GM23338 (cell line): ENCODE measurements at regions not wholly inside any gene's neighbourhood (a gene's known extent, or its start where the extent isn't known, plus 50 kb on each side); places are given as distances from the start of the nearest gene placed in this dataset.

Experiments
- ATAC-seq: fragments of 200-7000 bp; cut with Tn5 transposase; 3 replicates; pipeline ENCODE4 v1.9.1; 2020
- DNase-seq: peaks from one replicate; pipeline ENCODE4 v3.0.0-alpha.2; 2015; ENCODE audit warnings: low spot score
- H2AFZ ChIP-seq: fragments of 200-600 bp; sonication (generic); 2 replicates; pipeline ENCODE4 v1.8.0; 2016; ENCODE audit warnings: antibody characterized with exemption, mild to moderate bottlenecking, moderate library complexity
- H3F3A ChIP-seq: fragments of 200-600 bp; sonication (generic); replicated peaks from 2 replicates; pipeline ENCODE4 v1.8.0; 2017; ENCODE audit warnings: antibody characterized with exemption, mixed run types, low read depth
- H3K27ac ChIP-seq: fragments of 200-600 bp; sonication (generic); 2 replicates; pipeline ENCODE4 v1.6.1; 2016; ENCODE audit warnings: low read depth
- H3K27me3 ChIP-seq: fragments of 200-600 bp; sonication (generic); 2 replicates; pipeline ENCODE4 v1.8.0; 2016; ENCODE audit warnings: mild to moderate bottlenecking, mixed run types, moderate library complexity; ENCODE audit not compliant: insufficient read depth
- H3K36me3 ChIP-seq: fragments of 200-600 bp; sonication (generic); 2 replicates; pipeline ENCODE4 v1.8.0; 2016; ENCODE audit warnings: mild to moderate bottlenecking; ENCODE audit not compliant: insufficient read depth
- H3K4me1 ChIP-seq: fragments of 200-600 bp; sonication (generic); 2 replicates; pipeline ENCODE4 v1.8.0; 2016; ENCODE audit warnings: mild to moderate bottlenecking, moderate library complexity; ENCODE audit not compliant: insufficient read depth
- H3K4me2 ChIP-seq: fragments of 200-600 bp; sonication (generic); 2 replicates; pipeline ENCODE4 v1.7.1; 2017; ENCODE audit warnings: mixed run types
- H3K4me3 ChIP-seq: fragments of 200-600 bp; sonication (generic); 2 replicates; pipeline ENCODE4 v1.6.1; 2016; ENCODE audit warnings: mixed run types
- H3K79me2 ChIP-seq: fragments of 200-600 bp; sonication (generic); replicated peaks from 2 replicates; pipeline ENCODE4 v1.8.0; 2017; ENCODE audit warnings: mild to moderate bottlenecking; ENCODE audit not compliant: insufficient read depth
- H3K9me2 ChIP-seq: fragments of 200-600 bp; sonication (generic); 2 replicates; pipeline ENCODE4 v1.8.0; 2017; ENCODE audit not compliant: insufficient read depth
- H4K20me1 ChIP-seq: fragments of 200-600 bp; sonication (generic); replicated peaks from 2 replicates; pipeline ENCODE4 v1.8.0; 2017; ENCODE audit warnings: mild to moderate bottlenecking; ENCODE audit not compliant: insufficient read depth
- H3K27ac Mint-ChIP-seq: 2 replicates; pipeline ENCODE4 v1.8.0; 2020; ENCODE audit warnings: inconsistent platforms, mild to moderate bottlenecking, moderate library complexity, mixed read lengths
- H3K27me3 Mint-ChIP-seq: 3 replicates; pipeline ENCODE4 v1.8.0; 2022; ENCODE audit warnings: low read depth, mild to moderate bottlenecking, moderate library complexity, mixed read lengths, inconsistent platforms; ENCODE audit not compliant: insufficient read depth, poor library complexity
- H3K36me3 Mint-ChIP-seq: 3 replicates; pipeline ENCODE4 v1.8.0; 2021; ENCODE audit warnings: low read depth, mild to moderate bottlenecking, inconsistent platforms, moderate library complexity, mixed read lengths
- H3K4me1 Mint-ChIP-seq: 3 replicates; pipeline ENCODE4 v1.8.0; 2020; ENCODE audit warnings: mild to moderate bottlenecking, inconsistent platforms, mixed read lengths
- H3K4me3 Mint-ChIP-seq: 3 replicates; pipeline ENCODE4 v1.8.0; 2021; ENCODE audit warnings: moderate library complexity, mild to moderate bottlenecking, inconsistent platforms, mixed read lengths
- H3K9me3 Mint-ChIP-seq: 3 replicates; pipeline ENCODE4 v1.8.0; 2020; ENCODE audit warnings: moderate library complexity, mild to moderate bottlenecking, inconsistent platforms, mixed read lengths
- CREB1 ChIP-seq: fragments of 250-450 bp; sonication (Bioruptor Pico); IDR thresholded peaks from 2 replicates; pipeline ENCODE4 v1.5.0; 2020; ENCODE audit warnings: low read depth, mild to moderate bottlenecking, moderate library complexity
- POLR2AphosphoS5 ChIP-seq: IDR thresholded peaks from 2 replicates; pipeline ENCODE4 v1.6.1; 2016; ENCODE audit warnings: antibody characterized with exemption, low read depth
- REST ChIP-seq: IDR thresholded peaks from one replicate; pipeline ENCODE4 v1.6.1; 2018; ENCODE audit warnings: antibody characterized with exemption; ENCODE audit not compliant: unreplicated experiment
- ZNF114 ChIP-seq: fragments of 250-450 bp; sonication (Bioruptor Pico); IDR thresholded peaks from 2 replicates; pipeline ENCODE4 v1.5.0; 2020; ENCODE audit warnings: mild to moderate bottlenecking, moderate library complexity
- ZNF462 ChIP-seq: fragments of 250-450 bp; sonication (Bioruptor Pico); IDR thresholded peaks from 2 replicates; pipeline ENCODE4 v1.5.0; 2020; ENCODE audit warnings: mild to moderate bottlenecking, moderate library complexity
- TF ChIP-seq, protein P1 (sequence below): IDR thresholded peaks from 2 replicates; pipeline ENCODE4 v1.6.1; 2016; ENCODE audit warnings: antibody characterized with exemption
- TF ChIP-seq, protein P2 (sequence below), 2 experiments: fragments of 200-600 bp in 1 of 2; sonication (generic) in 1 of 2; conservative IDR thresholded peaks; 2 replicates each; pipeline versions ENCODE4 v1.5.1 to v1.6.1; 2016 to 2017; ENCODE audit warnings: antibody characterized with exemption in 2 of 2, low read depth in 2 of 2, mild to moderate bottlenecking in 2 of 2, moderate library complexity in 1 of 2

GRCh38 chr4:92235731-92236130, 68.0 kb upstream of the GRID2 start (continued):
- TF ChIP-seq ZNF462 (CRISPR knock-in tag) = no peak
- TF ChIP-seq, protein P1, sequence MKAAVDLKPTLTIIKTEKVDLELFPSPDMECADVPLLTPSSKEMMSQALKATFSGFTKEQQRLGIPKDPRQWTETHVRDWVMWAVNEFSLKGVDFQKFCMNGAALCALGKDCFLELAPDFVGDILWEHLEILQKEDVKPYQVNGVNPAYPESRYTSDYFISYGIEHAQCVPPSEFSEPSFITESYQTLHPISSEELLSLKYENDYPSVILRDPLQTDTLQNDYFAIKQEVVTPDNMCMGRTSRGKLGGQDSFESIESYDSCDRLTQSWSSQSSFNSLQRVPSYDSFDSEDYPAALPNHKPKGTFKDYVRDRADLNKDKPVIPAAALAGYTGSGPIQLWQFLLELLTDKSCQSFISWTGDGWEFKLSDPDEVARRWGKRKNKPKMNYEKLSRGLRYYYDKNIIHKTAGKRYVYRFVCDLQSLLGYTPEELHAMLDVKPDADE = no peak
- TF ChIP-seq REST = no peak

GRCh38 chr4:92236877-92237276, 66.9 kb upstream of the GRID2 start:
- Mint-ChIP-seq H3K36me3 (peaks cover 9% of the 10 kb centered on the region), H3K27ac (no peak overlapping the region), H3K4me3 (no peak overlapping the region), H3K4me1 (peaks cover 7% of the 10 kb centered on the region), H3K9me3 (peaks cover 7% of the 10 kb centered on the region), H3K27me3 (peaks cover 3% of the 10 kb centered on the region)
- no peaks in the 10 kb centered on the region for H3K4me1 ChIP-seq
- H4K20me1 ChIP-seq = no peaks in the 10 kb centered on the region
- ATAC-seq (no peak), DNase-seq (no peak)
- no peak overlapping the region for H3K4me3 ChIP-seq
- H3K9me2 ChIP-seq = no peaks in the 10 kb centered on the region
- no peaks in the 10 kb centered on the region for H3F3A ChIP-seq
- no peaks in the 10 kb centered on the region for H3K36me3 ChIP-seq
- H3K27me3 ChIP-seq = peaks cover 53% of the 10 kb centered on the region
- H3K4me2 ChIP-seq = no peak overlapping the region
- H3K27ac ChIP-seq = no peak overlapping the region
- no peaks in the 10 kb centered on the region for H3K79me2 ChIP-seq
- H2AFZ ChIP-seq = no peak overlapping the region
- no peak for TF ChIP-seq REST
- TF ChIP-seq CREB1 (CRISPR knock-in tag) = no peak
- TF ChIP-seq ZNF114 (CRISPR knock-in tag) = no peak
- TF ChIP-seq, protein P2, sequence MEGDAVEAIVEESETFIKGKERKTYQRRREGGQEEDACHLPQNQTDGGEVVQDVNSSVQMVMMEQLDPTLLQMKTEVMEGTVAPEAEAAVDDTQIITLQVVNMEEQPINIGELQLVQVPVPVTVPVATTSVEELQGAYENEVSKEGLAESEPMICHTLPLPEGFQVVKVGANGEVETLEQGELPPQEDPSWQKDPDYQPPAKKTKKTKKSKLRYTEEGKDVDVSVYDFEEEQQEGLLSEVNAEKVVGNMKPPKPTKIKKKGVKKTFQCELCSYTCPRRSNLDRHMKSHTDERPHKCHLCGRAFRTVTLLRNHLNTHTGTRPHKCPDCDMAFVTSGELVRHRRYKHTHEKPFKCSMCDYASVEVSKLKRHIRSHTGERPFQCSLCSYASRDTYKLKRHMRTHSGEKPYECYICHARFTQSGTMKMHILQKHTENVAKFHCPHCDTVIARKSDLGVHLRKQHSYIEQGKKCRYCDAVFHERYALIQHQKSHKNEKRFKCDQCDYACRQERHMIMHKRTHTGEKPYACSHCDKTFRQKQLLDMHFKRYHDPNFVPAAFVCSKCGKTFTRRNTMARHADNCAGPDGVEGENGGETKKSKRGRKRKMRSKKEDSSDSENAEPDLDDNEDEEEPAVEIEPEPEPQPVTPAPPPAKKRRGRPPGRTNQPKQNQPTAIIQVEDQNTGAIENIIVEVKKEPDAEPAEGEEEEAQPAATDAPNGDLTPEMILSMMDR (conservative IDR thresholded peaks at IDR 0.05; ENCODE audit: low read depth in 2 of 2) = no peak
- no peak for TF ChIP-seq POLR2AphosphoS5
